CD14-positive monocyte (primary cell): ENCODE measurements at regions not wholly inside any gene's neighbourhood (a gene's known extent, or its start where the extent isn't known, plus 50 kb on each side); places are given as distances from the start of the nearest gene placed in this dataset.

ENCODE experiments used
- DNase-seq, 3 donors: peaks; one replicate each; pipeline ENCODE4 v3.0.0-alpha.2; 2011 to 2022
- H2AFZ ChIP-seq: 2 replicates; pipeline ENCODE4 v1.6.0; 2012; ENCODE audit warnings: mild to moderate bottlenecking, low read depth, low read length, inconsistent platforms; ENCODE audit not compliant: insufficient read depth, poor library complexity, severe bottlenecking
- H3K27ac ChIP-seq, 2 donors: 1 replicate in 1 of 2; 2 replicates in 1 of 2; pipeline ENCODE4 v1.5.1; 2012 to 2013; ENCODE audit warnings: low read length in 2 of 2, control low read depth in 1 of 2, inconsistent platforms in 1 of 2, low read depth in 1 of 2, mild to moderate bottlenecking in 1 of 2
- H3K27me3 ChIP-seq, 2 donors: one replicate each; pipeline versions ENCODE4 v1.6.0 to v1.6.1; 2011 to 2013; ENCODE audit warnings: low read length in 2 of 2; ENCODE audit not compliant: control insufficient read depth in 2 of 2, insufficient read depth in 2 of 2
- H3K36me3 ChIP-seq, 2 donors: replicated peaks in 1 of 2; 1 replicate in 1 of 2; 2 replicates in 1 of 2; pipeline versions ENCODE4 v1.5.1 to v1.6.1; 2012 to 2013; ENCODE audit warnings: low read length in 2 of 2, control low read depth in 1 of 2, inconsistent platforms in 1 of 2, mild to moderate bottlenecking in 1 of 2; ENCODE audit not compliant: insufficient read depth in 2 of 2, control insufficient read depth in 1 of 2
- H3K4me1 ChIP-seq, 2 donors: 1 replicate in 1 of 2; 2 replicates in 1 of 2; pipeline versions ENCODE4 v1.5.1 to v1.6.1; 2012 to 2013; ENCODE audit warnings: low read length in 2 of 2, control low read depth in 1 of 2, inconsistent platforms in 1 of 2, mild to moderate bottlenecking in 1 of 2, moderate library complexity in 1 of 2; ENCODE audit not compliant: insufficient read depth in 2 of 2, control insufficient read depth in 1 of 2
- H3K4me2 ChIP-seq: replicated peaks from 2 replicates; pipeline ENCODE3; 2012; ENCODE audit warnings: low read length, moderate library complexity, mild to moderate bottlenecking; ENCODE audit not compliant: poor library complexity, severe bottlenecking; ENCODE audit errors: extremely low read depth
- H3K4me3 ChIP-seq, 3 experiments: fragments of 200-600 bp in 1 of 3; sonication (generic) in 1 of 3; replicated peaks in 1 of 3; 1 replicate in 2 of 3; 2 replicates in 1 of 3; pipeline ENCODE4 v1.5.1; 2011 to 2013; ENCODE audit warnings: low read length in 3 of 3, mild to moderate bottlenecking in 3 of 3, control low read depth in 2 of 3, low read depth in 2 of 3, inconsistent platforms in 1 of 3, moderate library complexity in 1 of 3
- H3K79me2 ChIP-seq: 2 replicates; pipeline ENCODE4 v1.6.0; 2012; ENCODE audit warnings: mild to moderate bottlenecking, control low read depth, inconsistent platforms, low read length, moderate library complexity; ENCODE audit not compliant: insufficient read depth
- H3K9ac ChIP-seq: 2 replicates; pipeline ENCODE4 v1.6.0; 2017; ENCODE audit warnings: low read length, mild to moderate bottlenecking; ENCODE audit not compliant: insufficient read depth, poor library complexity, severe bottlenecking
- H3K9me3 ChIP-seq, 2 donors: replicated peaks in 1 of 2; 1 replicate in 1 of 2; 2 replicates in 1 of 2; pipeline versions ENCODE4 v1.5.1 to v1.6.1; 2012 to 2013; ENCODE audit warnings: low read length in 2 of 2, control low read depth in 1 of 2; ENCODE audit not compliant: control insufficient read depth in 1 of 2, insufficient read depth in 1 of 2
- H4K20me1 ChIP-seq: 2 replicates; pipeline ENCODE4 v1.6.0; 2012; ENCODE audit warnings: mild to moderate bottlenecking, low read length, control low read depth, moderate library complexity; ENCODE audit not compliant: insufficient read depth
- H3K27ac Mint-ChIP-seq, 7 donors: one replicate each; pipeline ENCODE4 v1.8.0; 2020; ENCODE audit warnings: mild to moderate bottlenecking in 7 of 7, mixed read lengths in 7 of 7, moderate library complexity in 6 of 7, inconsistent platforms in 2 of 7
- H3K27me3 Mint-ChIP-seq, 3 donors: one replicate each; pipeline ENCODE4 v1.8.0; 2021 to 2022; ENCODE audit warnings: low read depth in 3 of 3, mild to moderate bottlenecking in 3 of 3, mixed read lengths in 3 of 3, moderate library complexity in 3 of 3, inconsistent platforms in 1 of 3
- H3K36me3 Mint-ChIP-seq, 2 donors: one replicate each; pipeline ENCODE4 v1.8.0; 2020; ENCODE audit warnings: mixed read lengths in 2 of 2, inconsistent platforms in 1 of 2, mild to moderate bottlenecking in 1 of 2
- H3K4me1 Mint-ChIP-seq: one replicate; pipeline ENCODE4 v1.8.0; 2020; ENCODE audit warnings: mild to moderate bottlenecking, mixed read lengths
- H3K4me3 Mint-ChIP-seq, 2 donors: one replicate each; pipeline ENCODE4 v1.8.0; 2020; ENCODE audit warnings: mild to moderate bottlenecking in 2 of 2, mixed read lengths in 2 of 2, moderate library complexity in 1 of 2
- H3K9me3 Mint-ChIP-seq, 7 donors: one replicate each; pipeline ENCODE4 v1.8.0; 2020 to 2022; ENCODE audit warnings: mixed read lengths in 7 of 7, mild to moderate bottlenecking in 6 of 7, moderate library complexity in 6 of 7, inconsistent platforms in 2 of 7
- CTCF ChIP-seq: fragments of 200-600 bp; IDR thresholded peaks from one replicate; pipeline ENCODE4 v1.8.0; 2022; ENCODE audit warnings: antibody characterized with exemption, mild to moderate bottlenecking
- WGBS: methylation state at CpG from one replicate; pipeline ENCODE4 v1.1.5; 2013; ENCODE audit warnings: missing lambda C conversion rate; ENCODE audit not compliant: insufficient coverage; 5-methylcytosine and 5-hydroxymethylcytosine counted together
- intact Hi-C, 2 donors: fragments of 100-400 bp; cut with micrococcal nuclease; formaldehyde crosslinking; loops; one replicate each; pipeline versions ENCODE4 v1.15.0 to v1.15.1; 2023

- Mint-ChIP-seq H3K4me3 (no peak overlapping the region), H3K36me3 (no peaks in the 10 kb centered on the region), H3K27ac (no peak overlapping the region), H3K27me3 (peaks cover 0 to 2% (median 1%) of the 10 kb centered on the region in 3 donors), H3K4me1 (no peaks in the 10 kb centered on the region), H3K9me3 (peaks cover 0 to 3% (median 0%) of the 10 kb centered on the region in 7 donors)
- intact Hi-C loops, result no loop called here
- no peak overlapping the region for H3K4me3 ChIP-seq
- no peaks in the 10 kb centered on the region for H3K36me3 ChIP-seq
- WGBS, result no CpG with 5 or more reads among the region's 1 CpG
- TF ChIP-seq CTCF, result no peak
- no peaks in the 10 kb centered on the region for H3K79me2 ChIP-seq
- no peaks in the 10 kb centered on the region for H3K4me1 ChIP-seq
- no peak overlapping the region for H3K27ac ChIP-seq
- no peak for DNase-seq
- H2AFZ ChIP-seq, result no peak overlapping the region
- H3K9me3 ChIP-seq, result no peaks in the 10 kb centered on the region
- H3K4me2 ChIP-seq, result no peak overlapping the region
- no peaks in the 10 kb centered on the region for H3K27me3 ChIP-seq
- no peaks in the 10 kb centered on the region for H4K20me1 ChIP-seq
- no peak overlapping the region for H3K9ac ChIP-seq
Measured at GRCh38 chr13:84481958-84482357, 599.7 kb upstream of the SLITRK1 start.

GRCh38 chr13:84479656-84480055 lies 597.4 kb upstream of the SLITRK1 start:
- no peaks in the 10 kb centered on the region for H3K9me3 ChIP-seq
- H3K4me3 Mint-ChIP-seq, result no peak overlapping the region
- DNase-seq, result no peak
- H3K27ac Mint-ChIP-seq, result no peak overlapping the region
- no peaks in the 10 kb centered on the region for H3K4me1 ChIP-seq
- H3K9me3 Mint-ChIP-seq, result peaks cover 0 to 7% (median 3%) of the 10 kb centered on the region in 7 donors
- no peaks in the 10 kb centered on the region for H3K79me2 ChIP-seq
- H3K9ac ChIP-seq, result no peak overlapping the region
- intact Hi-C loops, result no loop called here
- H3K27me3 ChIP-seq, result no peaks in the 10 kb centered on the region
- H3K27me3 Mint-ChIP-seq, result peaks cover 0 to 2% (median 1%) of the 10 kb centered on the region in 3 donors
- no peak overlapping the region for H3K4me3 ChIP-seq
- H3K4me2 ChIP-seq, result no peak overlapping the region
- TF ChIP-seq CTCF, result no peak
- H3K36me3 ChIP-seq, result no peaks in the 10 kb centered on the region
- no peak overlapping the region for H2AFZ ChIP-seq
- H3K27ac ChIP-seq, result no peak overlapping the region
- H4K20me1 ChIP-seq, result no peaks in the 10 kb centered on the region
- 100% methylated on average over 1 of the region's 1 CpG for WGBS
- H3K4me1 Mint-ChIP-seq, result no peaks in the 10 kb centered on the region
- no peaks in the 10 kb centered on the region for H3K36me3 Mint-ChIP-seq
